GM19372 (cell line): ENCODE measurements at regions not wholly inside any gene's neighbourhood (a gene's known extent, or its start where the extent isn't known, plus 50 kb on each side); places are given as distances from the start of the nearest gene placed in this dataset.

Experiments used
- ATAC-seq: cut with Tn5 transposase; IDR thresholded peaks from one replicate; pipeline ENCODE4 v1.9.1; 2021; ENCODE audit warnings: mild to moderate bottlenecking, low read depth, moderate library complexity; ENCODE audit not compliant: unreplicated experiment

DNA sequence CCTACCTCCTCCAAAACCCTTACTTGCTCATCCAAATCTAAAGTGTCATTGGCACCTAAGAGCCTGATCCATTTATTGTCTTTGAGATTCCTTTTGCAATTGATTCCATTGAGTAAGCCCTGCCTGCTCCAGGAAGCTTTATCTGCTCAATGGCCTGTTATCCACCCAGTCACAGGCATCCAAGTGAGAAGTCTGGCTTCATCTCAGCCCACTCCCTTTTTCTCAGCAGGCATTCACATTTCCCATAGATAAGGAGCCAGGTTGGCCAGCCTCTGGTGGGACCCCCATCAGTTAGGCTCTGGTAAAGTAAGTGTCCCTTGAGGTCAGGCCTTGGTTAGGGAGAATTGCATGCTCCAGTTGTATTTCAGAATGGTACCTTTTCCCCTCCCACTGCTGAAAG is 396.2 kb upstream of the ST6GAL2 start:
- no peak for ATAC-seq

GRCh38 chr2:107285621-107286299 is 399.8 kb upstream of the ST6GAL2 start:
- no peak for ATAC-seq

- no peak for ATAC-seq
Measured at GRCh38 chr2:107290041-107290440, 404.1 kb upstream of the ST6GAL2 start.

DNA sequence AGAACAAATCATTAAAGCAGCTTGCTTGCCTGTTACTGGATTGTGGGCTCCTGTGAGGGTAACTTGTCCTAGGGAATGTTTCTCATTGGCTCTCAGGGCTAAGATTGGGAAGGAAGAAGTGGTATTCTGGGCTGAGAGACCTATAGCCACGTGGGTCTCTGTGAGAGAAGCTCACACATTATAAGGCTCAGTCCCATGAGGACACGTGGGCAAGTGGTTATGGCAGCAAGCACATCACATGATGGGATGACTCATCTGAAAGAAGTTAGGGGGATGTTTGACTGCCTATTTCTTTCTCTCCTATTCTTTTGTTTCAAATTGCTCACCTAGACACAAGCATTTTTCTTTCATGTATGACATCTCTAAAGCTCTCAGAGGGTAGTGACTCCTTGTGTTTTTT is 418.0 kb upstream of the ST6GAL2 start:
- no peak for ATAC-seq

DNA sequence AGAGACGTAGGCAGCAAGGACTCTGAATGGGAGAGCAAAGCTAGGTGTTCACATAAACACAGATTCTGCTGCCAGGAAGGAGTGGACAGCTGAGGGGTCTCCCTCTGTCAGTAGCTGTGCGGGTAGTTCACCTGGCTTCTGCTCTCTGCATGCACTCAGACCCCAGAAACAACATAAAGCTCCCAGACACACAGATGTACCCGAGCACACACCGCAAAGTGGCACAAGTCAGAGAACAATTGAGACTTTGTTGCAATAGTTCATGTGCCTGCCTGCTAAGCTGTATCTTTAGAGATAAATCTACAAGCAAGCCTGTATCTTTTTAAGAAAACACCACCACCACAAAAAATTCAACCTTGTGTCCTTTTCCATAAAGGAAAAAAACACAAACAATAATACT is 420.0 kb upstream of the ST6GAL2 start:
- no peak for ATAC-seq

DNA sequence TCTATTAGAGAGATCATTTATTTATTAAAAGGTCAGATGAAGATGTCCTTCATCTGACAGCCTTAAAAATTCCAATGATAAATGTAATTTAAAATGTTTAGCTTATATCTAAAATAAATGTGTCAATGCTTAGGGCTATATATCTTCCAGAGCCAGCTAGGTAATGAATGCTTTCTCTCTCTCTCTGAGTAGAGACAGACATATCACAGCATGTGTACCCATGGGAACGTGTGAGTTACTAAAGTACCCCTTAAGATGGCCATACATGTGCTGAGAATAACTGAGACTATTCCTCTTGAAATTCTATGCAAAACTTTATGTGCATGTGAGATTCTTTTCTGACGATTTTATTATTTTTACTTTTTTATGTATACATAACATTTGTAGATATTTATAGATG is 420.9 kb upstream of the ST6GAL2 start:
- no peak for ATAC-seq

DNA sequence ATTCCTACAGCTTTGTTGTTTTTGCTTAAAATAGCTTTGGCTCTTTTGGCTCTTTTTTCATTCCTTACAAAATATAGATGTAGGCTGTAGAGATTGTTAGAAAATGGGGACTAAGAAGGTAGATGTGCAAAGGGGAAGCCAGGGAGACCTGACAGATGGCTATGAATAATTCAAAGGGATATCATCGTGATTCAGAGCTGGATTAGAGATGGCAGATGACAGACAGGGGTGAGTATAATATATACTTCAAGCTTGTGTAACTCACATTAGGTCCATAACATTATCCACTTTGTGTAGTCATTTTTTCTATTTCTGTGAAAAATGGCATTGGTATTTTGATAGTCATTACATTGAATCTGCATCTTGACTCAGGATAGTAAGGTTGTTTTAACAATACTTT is 422.9 kb upstream of the ST6GAL2 start:
- no peak for ATAC-seq

DNA sequence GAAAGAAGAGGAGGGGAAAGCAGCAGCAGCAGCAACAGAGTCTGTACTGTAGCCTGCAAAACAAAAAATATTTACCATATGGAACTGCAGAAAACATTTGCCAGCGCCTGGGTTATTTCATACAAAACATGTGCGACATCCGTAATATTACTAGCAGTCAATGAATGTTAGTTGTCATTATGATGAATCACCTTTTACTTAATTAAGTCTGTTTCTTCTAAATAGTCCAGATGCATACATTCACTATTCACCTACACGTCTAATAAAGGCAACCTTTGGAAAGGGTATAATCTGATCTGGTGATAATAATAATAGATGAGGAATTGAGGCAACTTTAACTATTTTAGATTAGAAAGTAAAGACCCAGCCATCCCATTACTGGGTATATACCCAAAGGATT is 426.3 kb upstream of the ST6GAL2 start:
- ATAC-seq, result no peak

GRCh38 chr2:107313316-107313715 is 427.3 kb upstream of the ST6GAL2 start:
- ATAC-seq, result no peak

- no peak for ATAC-seq
Measured at GRCh38 chr2:107320881-107321280, 434.9 kb upstream of the ST6GAL2 start.

DNA sequence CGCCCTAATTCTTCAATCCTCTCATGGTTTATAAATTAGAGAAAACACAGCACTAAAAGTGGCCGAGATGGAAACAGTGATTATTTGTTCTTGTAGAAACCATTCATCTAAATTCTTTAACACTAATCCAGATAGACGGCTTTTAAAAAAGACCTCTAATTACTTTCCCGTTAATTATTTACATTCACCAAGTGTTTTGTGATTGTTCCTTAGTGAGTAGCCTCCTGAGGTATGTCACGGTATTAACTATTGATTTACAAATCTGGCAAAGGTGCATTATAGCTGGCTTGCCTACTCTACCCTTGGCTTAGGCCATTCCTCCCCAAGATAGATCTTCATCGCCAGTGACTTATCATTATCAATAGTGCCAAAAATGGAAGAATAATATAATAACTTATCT is 436.4 kb upstream of the ST6GAL2 start:
- no peak for ATAC-seq

DNA sequence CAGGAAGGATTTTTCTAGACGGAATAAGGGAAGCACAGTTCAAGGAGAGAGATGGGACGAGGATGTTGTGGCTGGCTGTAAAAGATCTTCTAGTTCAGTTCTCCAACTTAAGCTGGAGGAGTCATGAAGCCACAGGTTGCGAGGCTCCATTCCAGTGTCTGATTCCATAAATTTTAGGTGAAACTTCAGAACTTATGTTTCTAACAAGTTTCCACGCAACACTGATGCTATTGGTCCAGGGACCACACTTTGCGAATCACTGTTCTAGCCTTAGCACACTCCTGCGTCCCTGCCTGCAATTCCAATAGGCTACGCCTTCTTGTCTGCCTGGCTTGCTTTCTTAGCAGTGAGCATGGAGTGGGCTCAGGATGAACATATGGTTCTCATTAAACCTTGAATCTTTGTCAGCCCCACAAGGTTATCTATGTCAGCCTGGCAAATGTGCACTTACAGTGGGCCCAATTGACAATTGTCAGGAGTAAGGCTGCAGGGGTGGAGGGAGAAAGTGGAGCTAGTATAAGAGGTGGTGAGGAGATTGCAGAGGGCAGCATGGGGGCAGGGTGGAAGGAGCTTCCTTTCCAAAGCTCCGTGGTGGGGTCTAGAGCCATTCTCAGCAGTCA is 438.1 kb upstream of the ST6GAL2 start:
- no peak for ATAC-seq

GRCh38 chr2:107325981-107326786 is 440.2 kb upstream of the ST6GAL2 start:
- no peak for ATAC-seq

GRCh38 chr2:107334306-107334705 is 448.3 kb upstream of the ST6GAL2 start:
- no peak for ATAC-seq

DNA sequence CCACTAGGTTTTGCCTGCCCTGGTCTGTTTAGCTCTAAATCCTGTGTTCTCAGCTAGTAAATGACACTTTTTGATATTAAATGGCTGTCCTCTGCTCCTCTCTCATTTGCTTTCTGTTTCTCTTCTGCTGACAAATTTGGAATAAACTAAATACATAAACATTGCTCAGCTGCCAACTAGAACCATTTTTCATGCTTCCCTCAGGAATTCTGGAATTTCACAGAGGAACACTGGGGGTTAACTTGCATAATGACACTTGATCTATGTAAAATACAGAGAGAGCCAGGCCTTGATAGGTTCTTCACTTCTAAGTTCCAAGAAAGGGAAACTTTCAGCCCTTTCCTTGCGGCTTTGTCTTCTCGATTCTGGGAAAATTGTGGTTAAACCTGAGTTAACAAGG is 450.6 kb upstream of the ST6GAL2 start:
- ATAC-seq, result no peak

- no peak for ATAC-seq
Measured at GRCh38 chr2:107337209-107337898, 451.4 kb upstream of the ST6GAL2 start.

DNA sequence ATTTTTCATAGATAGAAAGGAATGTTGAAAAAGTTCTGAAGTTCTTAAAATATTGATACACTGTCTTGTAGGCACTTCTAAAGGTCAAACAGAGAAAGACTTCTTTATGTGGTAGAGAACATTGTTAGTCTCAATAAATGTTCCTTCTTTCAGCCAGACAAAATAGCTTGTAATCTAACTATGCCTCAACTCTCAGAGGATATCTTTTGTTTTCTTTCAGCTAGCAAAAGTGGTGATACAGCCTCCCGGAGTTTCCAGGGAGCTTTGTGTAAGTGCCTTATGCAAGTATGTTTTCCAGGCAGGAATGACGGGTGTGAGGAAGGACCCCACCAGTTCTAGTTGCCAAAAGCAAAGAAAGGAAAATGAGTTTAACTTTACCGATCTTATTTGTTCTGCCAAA is 452.1 kb upstream of the ST6GAL2 start:
- no peak for ATAC-seq

DNA sequence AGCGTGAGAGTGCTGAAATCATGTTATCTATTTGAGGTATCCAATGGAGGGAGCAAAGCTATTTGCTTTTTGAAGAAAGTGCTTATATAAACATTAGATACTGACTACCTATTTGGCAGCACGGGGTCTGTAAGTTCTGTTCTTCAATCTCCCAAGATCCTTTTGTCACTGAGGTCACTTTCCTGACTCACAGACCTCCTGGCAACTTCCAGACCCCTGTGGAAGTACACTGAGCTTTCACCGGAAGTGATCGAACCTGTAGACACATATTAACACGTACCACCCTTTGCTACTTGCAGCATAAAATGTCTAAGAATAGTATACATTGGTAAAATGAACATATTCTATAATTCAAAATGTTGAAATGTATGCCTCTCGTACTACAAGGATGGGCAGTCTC is 452.6 kb upstream of the ST6GAL2 start:
- ATAC-seq, result no peak

DNA sequence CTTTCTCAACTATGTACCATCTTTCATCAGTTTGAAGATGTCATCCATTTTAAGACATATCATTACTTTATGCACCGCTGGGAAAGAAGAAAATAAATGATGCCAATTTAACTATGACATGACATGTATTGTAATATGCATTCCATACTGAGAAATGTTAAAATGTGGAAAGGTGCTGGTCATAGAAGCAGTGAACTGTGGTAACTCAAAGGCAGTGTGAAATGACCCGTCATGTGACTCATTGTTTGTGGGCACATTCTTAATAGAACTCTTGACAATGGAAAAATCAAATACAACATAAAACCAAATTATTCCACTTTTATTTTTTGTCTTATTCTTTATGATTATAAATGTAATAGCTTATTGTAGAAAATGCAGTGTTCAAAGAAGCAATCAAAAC is 455.0 kb upstream of the ST6GAL2 start:
- no peak for ATAC-seq

DNA sequence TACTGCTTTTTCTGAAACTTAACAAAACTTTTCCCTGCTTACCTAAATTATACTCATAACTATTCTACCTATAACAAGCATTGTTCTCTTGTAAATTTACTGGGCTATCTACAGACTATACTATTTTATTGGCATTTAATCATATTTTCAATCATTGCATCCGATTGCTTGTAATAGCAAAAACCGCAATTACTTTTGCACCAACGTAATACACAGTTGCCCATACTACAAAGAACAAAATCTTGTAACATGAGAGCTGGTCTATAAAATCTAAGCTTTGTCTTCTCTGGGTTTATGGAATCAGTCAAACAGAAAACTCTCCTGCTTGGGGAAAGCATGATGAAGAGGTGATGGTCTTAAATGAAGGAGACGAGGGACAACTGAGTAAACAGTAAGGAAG is 463.4 kb upstream of the ST6GAL2 start:
- ATAC-seq, result no peak

GRCh38 chr2:107354175-107354574 is 468.2 kb upstream of the ST6GAL2 start:
- ATAC-seq, result no peak
